Naive thymus-derived CD8-positive, alpha-beta T cell (primary cell): ENCODE measurements at regions not wholly inside any gene's neighbourhood (a gene's known extent, or its start where the extent isn't known, plus 50 kb on each side); places are given as distances from the start of the nearest gene placed in this dataset.

Experiments
- ATAC-seq, 2 donors: fragments of 150-1000 bp; cut with Tn5 transposase in 1 of 2; sonication (Bioruptor Pico), chemical (Tn5 transposase) in 1 of 2; 1 replicate in 1 of 2; 2 replicates in 1 of 2; pipeline ENCODE4 v1.10.0; 2021; ENCODE audit warnings: mild to moderate bottlenecking in 2 of 2, moderate library complexity in 2 of 2
- POLR2A ChIA-PET: fragments of 350-600 bp; sonication (Branson Sonifier 250); formaldehyde crosslinking; loops from one replicate; lab custom pipeline; 2021; ENCODE audit warnings: antibody characterized with exemption; lab: Charles Lee
- DNase-seq, 10 donors: peaks; one replicate each; pipeline versions ENCODE4 v3.0.0 to v3.0.0-alpha.2; 2020 to 2022
- H3K27ac Mint-ChIP-seq, 10 donors: one replicate each; pipeline ENCODE4 v1.8.0; 2020 to 2022; ENCODE audit warnings: mild to moderate bottlenecking in 10 of 10, mixed read lengths in 10 of 10, moderate library complexity in 4 of 10, inconsistent platforms in 1 of 10
- H3K27me3 Mint-ChIP-seq, 5 donors: one replicate each; pipeline ENCODE4 v1.8.0; 2021 to 2022; ENCODE audit warnings: mixed read lengths in 5 of 5
- H3K36me3 Mint-ChIP-seq, 3 donors: one replicate each; pipeline ENCODE4 v1.8.0; 2020 to 2022; ENCODE audit warnings: mixed read lengths in 3 of 3, mild to moderate bottlenecking in 2 of 3, inconsistent platforms in 1 of 3
- H3K4me1 Mint-ChIP-seq, 4 donors: one replicate each; pipeline ENCODE4 v1.8.0; 2021 to 2022; ENCODE audit warnings: mixed read lengths in 4 of 4
- H3K4me3 Mint-ChIP-seq, 10 donors: one replicate each; pipeline ENCODE4 v1.8.0; 2020 to 2022; ENCODE audit warnings: mild to moderate bottlenecking in 10 of 10, mixed read lengths in 10 of 10, moderate library complexity in 6 of 10, inconsistent platforms in 1 of 10
- H3K9me3 Mint-ChIP-seq, 9 donors: one replicate each; pipeline ENCODE4 v1.8.0; 2020 to 2022; ENCODE audit warnings: mixed read lengths in 9 of 9, mild to moderate bottlenecking in 3 of 9, inconsistent platforms in 1 of 9, moderate library complexity in 1 of 9

DNA sequence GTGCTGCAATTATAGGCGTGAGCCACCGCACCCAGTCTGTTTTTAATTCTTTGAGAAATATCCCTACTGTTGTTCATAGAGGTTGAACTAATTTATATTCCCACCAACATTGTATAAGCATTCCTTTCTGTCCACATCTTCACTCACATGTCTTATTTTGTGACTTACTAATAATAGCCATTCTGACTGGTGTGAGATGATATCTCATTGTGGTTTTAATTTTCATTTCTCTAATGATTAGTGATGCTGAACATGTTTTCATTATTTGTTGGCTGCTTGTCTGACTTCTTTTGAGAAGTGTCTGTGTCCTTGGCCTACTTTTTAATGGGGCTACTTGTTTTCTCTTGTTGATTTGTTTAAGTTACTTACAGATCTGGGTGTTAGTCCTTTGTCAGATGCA is 310.9 kb upstream of the MAOA start:
- Mint-ChIP-seq H3K27me3 (no peaks in the 10 kb centered on the region), H3K4me3 (no peak overlapping the region)
- POLR2A ChIA-PET = no interaction called here

DNA sequence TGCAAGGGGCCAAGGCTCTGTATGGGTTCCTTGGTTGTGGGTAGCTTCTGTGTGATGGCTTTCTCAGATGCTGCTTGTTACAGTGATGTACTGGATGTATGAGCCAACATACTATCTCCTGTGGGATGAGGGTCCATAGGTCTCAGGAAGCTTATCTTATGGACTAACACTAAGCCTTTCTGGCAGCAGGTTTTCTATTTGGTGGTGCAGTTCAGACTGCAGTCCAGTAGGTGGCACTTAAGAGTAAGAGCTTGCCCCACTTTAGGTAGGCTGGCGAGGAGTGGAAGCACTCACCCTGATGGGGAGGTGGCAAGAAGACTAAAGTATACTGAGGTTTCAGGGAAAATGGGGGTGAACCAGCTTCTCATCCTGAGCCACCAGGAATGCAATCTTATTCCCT is 306.7 kb upstream of the MAOA start:
- ATAC-seq (no peak), DNase-seq (peak in 4 of 10 donors; percentile 15 to 33 (median 22))
- Mint-ChIP-seq H3K27ac (no peak overlapping the region), H3K4me1 (peaks cover 6 to 22% (median 10%) of the 10 kb centered on the region in 4 donors), H3K36me3 (peaks cover 0 to 2% (median 0%) of the 10 kb centered on the region in 3 donors), H3K4me3 (no peak overlapping the region), H3K27me3 (no peaks in the 10 kb centered on the region), H3K9me3 (peaks cover 0 to 6% (median 0%) of the 10 kb centered on the region in 9 donors)
- POLR2A ChIA-PET = interaction anchor here (1.0 kb wide), 1 partner anchor 405 kb away, joined by 4 read pairs; no protein-coding TSS in a partner anchor

More for the DNA sequence above, 310.9 kb upstream of the MAOA start:
- Mint-ChIP-seq H3K4me1 (peaks cover 0 to 17% (median under 1%) of the 10 kb centered on the region in 4 donors), H3K36me3 (peaks cover 0 to 2% (median 0%) of the 10 kb centered on the region in 3 donors), H3K9me3 (peaks cover 0 to 4% (median 0%) of the 10 kb centered on the region in 9 donors), H3K27ac (no peak overlapping the region)
- no peak for DNase-seq
- ATAC-seq = no peak

DNA sequence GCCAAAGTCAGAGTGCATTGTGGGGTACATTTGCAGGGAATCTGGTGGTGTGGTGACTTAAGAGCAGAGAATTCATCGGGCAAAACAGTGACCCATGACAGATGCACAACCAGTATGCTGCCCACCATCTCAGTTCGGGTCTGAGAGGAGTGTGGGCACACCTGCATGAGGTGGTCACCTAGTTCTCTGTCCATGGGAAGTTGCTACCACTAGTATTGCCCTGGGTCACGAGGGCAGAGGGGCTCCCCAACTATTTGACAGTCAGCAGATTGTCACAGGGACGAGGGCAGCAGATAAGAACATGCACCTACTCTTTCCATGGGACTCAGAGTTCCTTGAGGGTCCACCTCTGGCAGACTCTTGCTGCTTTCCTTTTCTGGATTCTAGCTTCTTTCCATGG is 305.2 kb upstream of the MAOA start:
- Mint-ChIP-seq H3K27ac (no peak overlapping the region), H3K4me3 (no peak overlapping the region), H3K9me3 (peaks cover 0 to 6% (median 0%) of the 10 kb centered on the region in 9 donors), H3K27me3 (no peaks in the 10 kb centered on the region), H3K4me1 (peaks cover 6 to 14% (median 9%) of the 10 kb centered on the region in 4 donors), H3K36me3 (peaks cover 0 to 2% (median 0%) of the 10 kb centered on the region in 3 donors)
- no peak for ATAC-seq
- POLR2A ChIA-PET = no interaction called here
- no peak for DNase-seq

- ATAC-seq (no peak), DNase-seq (no peak)
- POLR2A ChIA-PET = no interaction called here
- Mint-ChIP-seq H3K4me1 (peaks cover 0 to 3% (median under 1%) of the 10 kb centered on the region in 4 donors), H3K27ac (no peak overlapping the region), H3K4me3 (no peak overlapping the region), H3K9me3 (peaks cover 0 to 1% (median 0%) of the 10 kb centered on the region in 9 donors), H3K36me3 (no peaks in the 10 kb centered on the region), H3K27me3 (no peaks in the 10 kb centered on the region)
Observed at GRCh38 chrX:43357741-43358140, 298.4 kb upstream of the MAOA start.

GRCh38 chrX:43373032-43373431 is 283.1 kb upstream of the MAOA start:
- ATAC-seq (no peak), DNase-seq (no peak)
- POLR2A ChIA-PET = no interaction called here
- H3K27me3 Mint-ChIP-seq = peaks cover 0 to under 1% (median 0%) of the 10 kb centered on the region in 5 donors
- peaks cover 0 to 35% (median 9%) of the 10 kb centered on the region in 9 donors for H3K9me3 Mint-ChIP-seq
- no peaks in the 10 kb centered on the region for H3K4me1 Mint-ChIP-seq
- H3K36me3 Mint-ChIP-seq = peaks cover 0 to 13% (median 2%) of the 10 kb centered on the region in 3 donors
- H3K27ac Mint-ChIP-seq = no peak overlapping the region
- H3K4me3 Mint-ChIP-seq = no peak overlapping the region

- H3K4me3 Mint-ChIP-seq = no peak overlapping the region
- no peak overlapping the region for H3K27ac Mint-ChIP-seq
- H3K27me3 Mint-ChIP-seq = no peaks in the 10 kb centered on the region
- POLR2A ChIA-PET = no interaction called here
- peaks cover 0 to 21% (median 9%) of the 10 kb centered on the region in 9 donors for H3K9me3 Mint-ChIP-seq
- H3K36me3 Mint-ChIP-seq = peaks cover 0 to 8% (median 2%) of the 10 kb centered on the region in 3 donors
- H3K4me1 Mint-ChIP-seq = no peaks in the 10 kb centered on the region
- ATAC-seq (no peak), DNase-seq (no peak)
Observed at GRCh38 chrX:43375136-43375535, 281.0 kb upstream of the MAOA start.

DNA sequence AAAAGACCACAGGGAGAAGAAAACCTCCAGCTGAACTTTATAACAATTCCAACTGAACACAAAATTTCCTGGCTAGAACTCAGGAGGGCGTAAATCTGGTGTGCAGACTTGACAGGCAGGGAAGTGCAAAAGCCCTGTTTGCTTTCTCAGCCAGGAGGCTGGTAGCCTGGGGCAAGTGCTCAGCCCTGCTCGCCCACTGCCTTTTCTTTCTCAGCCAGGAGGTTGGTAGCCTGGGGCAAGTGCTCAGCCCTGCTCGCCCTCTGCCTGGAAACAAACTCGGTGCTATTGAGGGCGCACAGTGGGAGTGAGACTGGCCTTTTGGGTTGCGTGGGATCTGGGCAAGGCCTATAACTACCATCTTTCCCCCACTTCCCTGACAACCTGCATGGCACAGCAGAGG is 275.4 kb upstream of the MAOA start:
- Mint-ChIP-seq H3K27ac (no peak overlapping the region), H3K36me3 (peaks cover 0 to 17% (median 0%) of the 10 kb centered on the region in 3 donors), H3K4me1 (no peaks in the 10 kb centered on the region), H3K9me3 (peaks cover 0 to 17% (median 4%) of the 10 kb centered on the region in 9 donors), H3K4me3 (no peak overlapping the region), H3K27me3 (no peaks in the 10 kb centered on the region)
- POLR2A ChIA-PET = no interaction called here
- ATAC-seq (no peak), DNase-seq (no peak)

GRCh38 chrX:43386875-43387274 is 269.2 kb upstream of the MAOA start:
- DNase-seq (no peak), ATAC-seq (no peak)
- Mint-ChIP-seq H3K9me3 (peaks cover 0 to 13% (median 4%) of the 10 kb centered on the region in 9 donors), H3K4me3 (no peak overlapping the region), H3K4me1 (no peaks in the 10 kb centered on the region), H3K36me3 (peaks cover 0 to 10% (median 0%) of the 10 kb centered on the region in 3 donors), H3K27ac (no peak overlapping the region), H3K27me3 (no peaks in the 10 kb centered on the region)
- POLR2A ChIA-PET = no interaction called here

DNA sequence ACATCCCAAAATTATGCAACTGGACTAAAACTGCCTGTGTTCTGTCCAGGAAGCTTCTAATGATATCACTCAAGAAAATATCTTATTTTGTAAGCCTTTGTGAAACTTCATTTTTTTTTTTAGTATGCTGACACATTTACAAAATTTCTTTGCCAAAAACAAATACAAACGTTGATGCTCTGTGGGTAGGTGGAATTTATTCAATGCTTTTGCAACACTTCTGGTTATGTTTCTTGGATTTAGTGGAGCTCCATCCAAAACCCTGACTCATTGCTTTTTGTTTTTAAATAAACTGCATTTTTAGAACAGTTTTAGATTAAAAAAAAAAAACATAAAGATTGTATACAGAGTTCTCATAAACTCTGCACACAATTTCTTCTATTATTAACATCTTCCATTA is 250.9 kb upstream of the MAOA start:
- POLR2A ChIA-PET = no interaction called here
- DNase-seq (no peak), ATAC-seq (no peak)
- Mint-ChIP-seq H3K4me1 (peaks cover 0 to 7% (median under 1%) of the 10 kb centered on the region in 4 donors), H3K27ac (no peak overlapping the region), H3K27me3 (no peaks in the 10 kb centered on the region), H3K9me3 (peaks cover 0 to 7% (median 0%) of the 10 kb centered on the region in 9 donors), H3K4me3 (no peak overlapping the region), H3K36me3 (peaks cover 0 to 2% (median 0%) of the 10 kb centered on the region in 3 donors)

DNA sequence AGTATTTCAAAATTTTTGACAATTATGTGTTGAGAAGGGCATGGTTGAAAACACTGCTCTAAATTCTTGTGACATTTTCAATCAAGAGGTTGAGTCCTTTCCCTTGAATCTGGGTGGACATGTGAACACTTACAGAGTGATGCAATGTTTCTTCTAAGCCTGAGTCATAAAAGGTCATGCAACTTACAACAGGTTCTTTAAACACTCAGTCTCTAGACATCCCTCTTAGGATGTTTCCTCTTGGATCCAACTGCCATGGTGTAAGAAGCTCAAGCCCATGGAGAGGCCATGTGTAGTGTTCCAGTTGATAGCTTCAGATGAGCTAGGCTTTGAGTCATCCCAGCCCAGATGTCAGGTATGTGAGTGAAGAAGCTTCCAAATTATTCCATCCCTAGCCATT is 232.2 kb upstream of the MAOA start:
- Mint-ChIP-seq H3K9me3 (peaks cover 0 to 3% (median 0%) of the 10 kb centered on the region in 9 donors), H3K36me3 (peaks cover 0 to 5% (median 0%) of the 10 kb centered on the region in 3 donors), H3K4me1 (no peaks in the 10 kb centered on the region), H3K27me3 (peaks cover 0 to 4% (median 0%) of the 10 kb centered on the region in 5 donors), H3K27ac (no peak overlapping the region), H3K4me3 (no peak overlapping the region)
- POLR2A ChIA-PET = no interaction called here
- ATAC-seq (no peak), DNase-seq (no peak)

DNA sequence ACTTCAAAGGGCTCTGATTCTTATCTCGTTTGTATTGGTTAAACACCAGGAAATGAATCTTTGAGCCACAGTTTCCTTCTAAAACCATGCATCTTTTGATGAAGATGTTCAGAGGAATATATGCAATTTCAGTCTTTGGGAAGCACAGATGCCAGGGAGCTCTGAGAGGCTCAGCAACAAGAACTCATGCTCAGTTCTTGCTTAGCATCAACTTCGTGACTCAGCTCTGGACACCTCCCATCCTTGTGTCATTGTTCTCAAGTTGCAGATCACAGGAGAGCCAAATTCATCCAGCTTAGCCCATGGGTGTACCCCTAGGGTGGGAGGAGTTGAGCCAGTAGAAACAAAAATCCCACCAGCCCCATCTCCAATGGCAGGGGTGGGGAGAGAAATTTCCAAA is 219.6 kb upstream of the MAOA start:
- Mint-ChIP-seq H3K4me3 (peak overlapping the region in 1 of 10 donors; percentile 33), H3K9me3 (peaks cover 0 to 13% (median 4%) of the 10 kb centered on the region in 9 donors), H3K36me3 (peaks cover 0 to 10% (median 5%) of the 10 kb centered on the region in 3 donors), H3K27me3 (peaks cover 11 to 49% (median 19%) of the 10 kb centered on the region in 5 donors), H3K27ac (no peak overlapping the region), H3K4me1 (peaks cover 0 to 3% (median 3%) of the 10 kb centered on the region in 4 donors)
- peak in 1 of 2 donors; percentile 39 for ATAC-seq
- POLR2A ChIA-PET = no interaction called here
- DNase-seq = peak in 2 of 10 donors; percentile 1 to 12

DNA sequence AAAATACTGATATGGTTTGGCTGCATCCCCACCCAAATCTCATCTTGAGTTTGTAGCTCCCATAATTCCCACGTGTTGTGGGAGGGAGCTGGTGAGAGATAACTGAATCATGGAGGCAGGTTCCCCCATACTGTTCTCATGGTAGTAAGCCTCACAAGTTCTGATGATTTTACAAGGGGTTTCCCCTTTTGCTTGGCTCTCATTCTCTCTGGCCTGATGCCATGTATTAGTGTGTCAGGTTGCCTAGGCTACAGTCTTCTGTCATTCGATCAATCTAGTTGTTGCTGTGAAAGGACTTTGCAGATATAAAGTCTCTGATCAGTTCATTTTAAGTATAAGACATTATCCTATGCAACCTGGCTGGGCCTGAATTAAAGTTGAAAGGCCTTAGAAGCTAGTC is 209.3 kb upstream of the MAOA start:
- no peak for ATAC-seq
- peaks cover 0 to 5% (median 2%) of the 10 kb centered on the region in 5 donors for H3K27me3 Mint-ChIP-seq
- H3K9me3 Mint-ChIP-seq = peaks cover 0 to 45% (median 18%) of the 10 kb centered on the region in 9 donors
- H3K27ac Mint-ChIP-seq = no peak overlapping the region
- POLR2A ChIA-PET = no interaction called here
- H3K36me3 Mint-ChIP-seq = peaks cover 0 to 23% (median 3%) of the 10 kb centered on the region in 3 donors
- H3K4me3 Mint-ChIP-seq = no peak overlapping the region
- no peak for DNase-seq
- H3K4me1 Mint-ChIP-seq = no peaks in the 10 kb centered on the region

- Mint-ChIP-seq H3K9me3 (peaks cover 0 to 59% (median 18%) of the 10 kb centered on the region in 9 donors), H3K27me3 (no peaks in the 10 kb centered on the region), H3K36me3 (peaks cover 0 to 29% (median 2%) of the 10 kb centered on the region in 3 donors), H3K27ac (no peak overlapping the region), H3K4me3 (no peak overlapping the region), H3K4me1 (no peaks in the 10 kb centered on the region)
- DNase-seq = no peak
- ATAC-seq = no peak
- POLR2A ChIA-PET = no interaction called here
Observed at GRCh38 chrX:43448688-43449087, 207.4 kb upstream of the MAOA start.

- POLR2A ChIA-PET = no interaction called here
- H3K36me3 Mint-ChIP-seq = peaks cover 0 to 29% (median 2%) of the 10 kb centered on the region in 3 donors
- H3K4me3 Mint-ChIP-seq = no peak overlapping the region
- no peak overlapping the region for H3K27ac Mint-ChIP-seq
- no peak for DNase-seq
- peaks cover 0 to 68% (median 18%) of the 10 kb centered on the region in 9 donors for H3K9me3 Mint-ChIP-seq
- H3K27me3 Mint-ChIP-seq = peaks cover 0 to under 1% (median 0%) of the 10 kb centered on the region in 5 donors
- no peak for ATAC-seq
- no peaks in the 10 kb centered on the region for H3K4me1 Mint-ChIP-seq
Observed at GRCh38 chrX:43450355-43450754, 205.7 kb upstream of the MAOA start.
